ENCODE measurements at regions not wholly inside any gene's neighbourhood (a gene's known extent, or its start where the extent isn't known, plus 50 kb on each side); places are given as distances from the start of the nearest gene placed in this dataset.

- TF ChIP-seq, protein P1, sequence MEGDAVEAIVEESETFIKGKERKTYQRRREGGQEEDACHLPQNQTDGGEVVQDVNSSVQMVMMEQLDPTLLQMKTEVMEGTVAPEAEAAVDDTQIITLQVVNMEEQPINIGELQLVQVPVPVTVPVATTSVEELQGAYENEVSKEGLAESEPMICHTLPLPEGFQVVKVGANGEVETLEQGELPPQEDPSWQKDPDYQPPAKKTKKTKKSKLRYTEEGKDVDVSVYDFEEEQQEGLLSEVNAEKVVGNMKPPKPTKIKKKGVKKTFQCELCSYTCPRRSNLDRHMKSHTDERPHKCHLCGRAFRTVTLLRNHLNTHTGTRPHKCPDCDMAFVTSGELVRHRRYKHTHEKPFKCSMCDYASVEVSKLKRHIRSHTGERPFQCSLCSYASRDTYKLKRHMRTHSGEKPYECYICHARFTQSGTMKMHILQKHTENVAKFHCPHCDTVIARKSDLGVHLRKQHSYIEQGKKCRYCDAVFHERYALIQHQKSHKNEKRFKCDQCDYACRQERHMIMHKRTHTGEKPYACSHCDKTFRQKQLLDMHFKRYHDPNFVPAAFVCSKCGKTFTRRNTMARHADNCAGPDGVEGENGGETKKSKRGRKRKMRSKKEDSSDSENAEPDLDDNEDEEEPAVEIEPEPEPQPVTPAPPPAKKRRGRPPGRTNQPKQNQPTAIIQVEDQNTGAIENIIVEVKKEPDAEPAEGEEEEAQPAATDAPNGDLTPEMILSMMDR (conservative IDR thresholded peaks at IDR 0.05; ENCODE audit: low read depth in 2 of 2) = no peak
- TF ChIP-seq NANOG (IDR thresholded peaks at IDR 0.05; ENCODE audit: borderline replicate concordance) (no peak), POLR2AphosphoS5 (IDR thresholded peaks at IDR 0.05; ENCODE audit: low read depth) (no peak), REST (IDR thresholded peaks at IDR 0.05; ENCODE audit: unreplicated experiment) (no peak), EZH2 (IDR thresholded peaks at IDR 0.05; ENCODE audit: low read depth, unreplicated experiment) (no peak), JUNB (IDR thresholded peaks at IDR 0.05; ENCODE audit: unreplicated experiment) (no peak), EZH2phosphoT487 (IDR thresholded peaks at IDR 0.05; ENCODE audit: unreplicated experiment) (no peak), CREB1 (CRISPR knock-in tag; IDR thresholded peaks at IDR 0.05; ENCODE audit: low read depth) (no peak), STAT1 (IDR thresholded peaks at IDR 0.05; ENCODE audit: unreplicated experiment) (no peak)
- TF ChIP-seq, protein P2, sequence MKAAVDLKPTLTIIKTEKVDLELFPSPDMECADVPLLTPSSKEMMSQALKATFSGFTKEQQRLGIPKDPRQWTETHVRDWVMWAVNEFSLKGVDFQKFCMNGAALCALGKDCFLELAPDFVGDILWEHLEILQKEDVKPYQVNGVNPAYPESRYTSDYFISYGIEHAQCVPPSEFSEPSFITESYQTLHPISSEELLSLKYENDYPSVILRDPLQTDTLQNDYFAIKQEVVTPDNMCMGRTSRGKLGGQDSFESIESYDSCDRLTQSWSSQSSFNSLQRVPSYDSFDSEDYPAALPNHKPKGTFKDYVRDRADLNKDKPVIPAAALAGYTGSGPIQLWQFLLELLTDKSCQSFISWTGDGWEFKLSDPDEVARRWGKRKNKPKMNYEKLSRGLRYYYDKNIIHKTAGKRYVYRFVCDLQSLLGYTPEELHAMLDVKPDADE (IDR thresholded peaks at IDR 0.05) = no peak
Measured at GRCh38 chr18:10340821-10341220, 113.6 kb upstream of the APCDD1 start.
